ENCODE measurements at regions not wholly inside any gene's neighbourhood (a gene's known extent, or its start where the extent isn't known, plus 50 kb on each side); places are given as distances from the start of the nearest gene placed in this dataset.
"Not testable (repeated sequence)": the region's sequence is repeated elsewhere in the genome, so short reads cannot be mapped to it uniquely, and the experiment has no call there.

- DNase-seq (ENCODE audit: low read depth, low spot score), result no peak
Measured at GRCh38 chr2:129402076-129402475, 577.4 kb upstream of the RAB6C start.

- no peak for DNase-seq (ENCODE audit: low read depth, low spot score)
Measured at GRCh38 chr2:129404000-129404685, 575.3 kb upstream of the RAB6C start.

GRCh38 chr2:129408570-129408969 is 570.9 kb upstream of the RAB6C start:
- DNase-seq (ENCODE audit: low read depth, low spot score), result no peak

GRCh38 chr2:129417041-129417440 is 562.4 kb upstream of the RAB6C start:
- not testable (repeated sequence) for DNase-seq (ENCODE audit: low read depth, low spot score)

- no peak for DNase-seq (ENCODE audit: low read depth, low spot score)
Measured at GRCh38 chr2:129422028-129422427, 557.4 kb upstream of the RAB6C start.

GRCh38 chr2:129428086-129428660 is 551.3 kb upstream of the RAB6C start:
- DNase-seq (ENCODE audit: low read depth, low spot score), result no peak

GRCh38 chr2:129430911-129431310 is 548.6 kb upstream of the RAB6C start:
- DNase-seq (ENCODE audit: low read depth, low spot score), result no peak

- DNase-seq (ENCODE audit: low read depth, low spot score), result no peak
Measured at GRCh38 chr2:129431881-129432280, 547.6 kb upstream of the RAB6C start.

- no peak for DNase-seq (ENCODE audit: low read depth, low spot score)
Measured at GRCh38 chr2:129436809-129437208, 542.7 kb upstream of the RAB6C start.

- DNase-seq (ENCODE audit: low read depth, low spot score), result no peak
Measured at GRCh38 chr2:129437725-129438124, 541.7 kb upstream of the RAB6C start.

- no peak for DNase-seq (ENCODE audit: low read depth, low spot score)
Measured at GRCh38 chr2:129438501-129439057, 540.9 kb upstream of the RAB6C start.

- DNase-seq (ENCODE audit: low read depth, low spot score), result no peak
Measured at GRCh38 chr2:129439406-129440302, 539.8 kb upstream of the RAB6C start.

GRCh38 chr2:129441610-129442009 is 537.9 kb upstream of the RAB6C start:
- DNase-seq (ENCODE audit: low read depth, low spot score), result no peak

- DNase-seq (ENCODE audit: low read depth, low spot score), result no peak
Measured at GRCh38 chr2:129443235-129443864, 536.1 kb upstream of the RAB6C start.

GRCh38 chr2:129443865-129444739 is 535.4 kb upstream of the RAB6C start:
- no peak for DNase-seq (ENCODE audit: low read depth, low spot score)

GRCh38 chr2:129444751-129445150 is 534.7 kb upstream of the RAB6C start:
- DNase-seq (ENCODE audit: low read depth, low spot score), result no peak

GRCh38 chr2:129456691-129457090 is 522.8 kb upstream of the RAB6C start:
- DNase-seq (ENCODE audit: low read depth, low spot score), result no peak

- no peak for DNase-seq (ENCODE audit: low read depth, low spot score)
Measured at GRCh38 chr2:129457277-129457818, 522.1 kb upstream of the RAB6C start.

- no peak for DNase-seq (ENCODE audit: low read depth, low spot score)
Measured at GRCh38 chr2:129458006-129458405, 521.5 kb upstream of the RAB6C start.

- DNase-seq (ENCODE audit: low read depth, low spot score), result no peak
Measured at GRCh38 chr2:129458436-129458835, 521.0 kb upstream of the RAB6C start.

Measured in astrocyte of the hippocampus (primary cell).